PFSK-1 (cell line): ENCODE measurements at regions not wholly inside any gene's neighbourhood (a gene's known extent, or its start where the extent isn't known, plus 50 kb on each side); places are given as distances from the start of the nearest gene placed in this dataset.

ENCODE experiments used
- POLR2AphosphoS5 ChIP-seq: IDR thresholded peaks from 2 replicates; pipeline ENCODE4 v1.6.1; 2012; ENCODE audit warnings: low read depth, mild to moderate bottlenecking, control low read depth, low read length, moderate library complexity
- SIN3A ChIP-seq: IDR thresholded peaks from 2 replicates; pipeline ENCODE4 v1.6.1; 2012; ENCODE audit warnings: mild to moderate bottlenecking, low read length, moderate library complexity, borderline replicate concordance; ENCODE audit not compliant: insufficient read depth
- TAF1 ChIP-seq: IDR thresholded peaks from 2 replicates; pipeline ENCODE4 v1.6.1; 2012; ENCODE audit warnings: low read length, control low read depth, borderline replicate concordance; ENCODE audit not compliant: insufficient read depth
- TF ChIP-seq, protein P1 (sequence below), 2 experiments: IDR thresholded peaks; 2 replicates each; pipeline versions ENCODE4 v1.6.1 to v1.8.0; 2011 to 2012; ENCODE audit warnings: low read depth in 2 of 2, low read length in 2 of 2, control low read depth in 1 of 2, inconsistent platforms in 1 of 2, mild to moderate bottlenecking in 1 of 2, moderate library complexity in 1 of 2; ENCODE audit not compliant: insufficient read depth in 1 of 2

DNA sequence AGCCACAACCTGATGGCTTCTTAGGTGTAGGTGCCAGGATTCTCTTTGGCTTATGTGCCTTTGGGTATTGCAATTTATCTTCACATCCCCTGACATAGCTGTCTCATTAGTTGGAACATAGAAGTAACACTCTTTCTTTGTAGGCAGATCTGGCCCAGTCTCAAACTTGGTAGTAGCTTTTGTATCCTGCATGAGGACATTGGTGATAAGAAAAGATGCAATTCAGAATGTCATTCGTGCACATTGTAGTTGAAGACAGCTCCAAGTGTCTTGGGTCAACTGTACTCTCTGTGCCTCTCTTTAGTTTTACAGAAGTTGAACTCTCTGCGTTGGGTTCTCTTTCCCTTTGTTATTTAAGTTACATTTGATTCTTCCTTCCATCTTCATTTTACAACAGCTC lies 69.6 kb upstream of the BCL11A start:
- no peak for TF ChIP-seq SIN3A
- TF ChIP-seq POLR2AphosphoS5, result no peak
- TF ChIP-seq TAF1, result no peak
- TF ChIP-seq, protein P1, sequence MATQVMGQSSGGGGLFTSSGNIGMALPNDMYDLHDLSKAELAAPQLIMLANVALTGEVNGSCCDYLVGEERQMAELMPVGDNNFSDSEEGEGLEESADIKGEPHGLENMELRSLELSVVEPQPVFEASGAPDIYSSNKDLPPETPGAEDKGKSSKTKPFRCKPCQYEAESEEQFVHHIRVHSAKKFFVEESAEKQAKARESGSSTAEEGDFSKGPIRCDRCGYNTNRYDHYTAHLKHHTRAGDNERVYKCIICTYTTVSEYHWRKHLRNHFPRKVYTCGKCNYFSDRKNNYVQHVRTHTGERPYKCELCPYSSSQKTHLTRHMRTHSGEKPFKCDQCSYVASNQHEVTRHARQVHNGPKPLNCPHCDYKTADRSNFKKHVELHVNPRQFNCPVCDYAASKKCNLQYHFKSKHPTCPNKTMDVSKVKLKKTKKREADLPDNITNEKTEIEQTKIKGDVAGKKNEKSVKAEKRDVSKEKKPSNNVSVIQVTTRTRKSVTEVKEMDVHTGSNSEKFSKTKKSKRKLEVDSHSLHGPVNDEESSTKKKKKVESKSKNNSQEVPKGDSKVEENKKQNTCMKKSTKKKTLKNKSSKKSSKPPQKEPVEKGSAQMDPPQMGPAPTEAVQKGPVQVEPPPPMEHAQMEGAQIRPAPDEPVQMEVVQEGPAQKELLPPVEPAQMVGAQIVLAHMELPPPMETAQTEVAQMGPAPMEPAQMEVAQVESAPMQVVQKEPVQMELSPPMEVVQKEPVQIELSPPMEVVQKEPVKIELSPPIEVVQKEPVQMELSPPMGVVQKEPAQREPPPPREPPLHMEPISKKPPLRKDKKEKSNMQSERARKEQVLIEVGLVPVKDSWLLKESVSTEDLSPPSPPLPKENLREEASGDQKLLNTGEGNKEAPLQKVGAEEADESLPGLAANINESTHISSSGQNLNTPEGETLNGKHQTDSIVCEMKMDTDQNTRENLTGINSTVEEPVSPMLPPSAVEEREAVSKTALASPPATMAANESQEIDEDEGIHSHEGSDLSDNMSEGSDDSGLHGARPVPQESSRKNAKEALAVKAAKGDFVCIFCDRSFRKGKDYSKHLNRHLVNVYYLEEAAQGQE (IDR thresholded peaks at IDR 0.05; ENCODE audit: insufficient read depth in 1 of 2, low read depth in 2 of 2, low read length in 2 of 2), result no peak
